ENCODE measurements at regions not wholly inside any gene's neighbourhood (a gene's known extent, or its start where the extent isn't known, plus 50 kb on each side); places are given as distances from the start of the nearest gene placed in this dataset.
"Not testable (repeated sequence)": the region's sequence is repeated elsewhere in the genome, so short reads cannot be mapped to it uniquely, and the experiment has no call there.

- no peak for DNase-seq (ENCODE audit: low spot score)
Observed at GRCh38 chr4:131635191-131635590, 1513.9 kb upstream of the PCDH10 start.

DNA sequence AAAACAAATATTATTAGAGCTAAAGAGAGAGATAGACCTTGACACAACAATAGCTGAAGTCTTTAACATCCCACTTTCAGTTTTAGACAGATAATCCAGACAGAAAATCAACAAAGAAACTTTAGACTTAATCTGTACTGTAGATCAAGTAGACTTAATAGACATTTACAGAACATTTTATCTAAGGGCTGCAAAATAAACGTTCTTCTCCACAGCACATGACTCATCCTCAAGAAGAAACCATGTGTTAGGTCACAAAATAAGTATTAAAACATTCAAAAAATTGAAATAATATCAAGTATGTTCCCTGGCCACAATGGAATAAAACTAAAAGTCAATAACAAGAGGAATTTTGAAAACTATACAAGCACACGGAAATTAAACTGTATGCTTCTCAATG, 1510.3 kb upstream of the PCDH10 start:
- DNase-seq (ENCODE audit: low spot score) = no peak

GRCh38 chr4:131644619-131645018, 1504.5 kb upstream of the PCDH10 start:
- DNase-seq (ENCODE audit: low spot score) = peak; percentile 29

DNA sequence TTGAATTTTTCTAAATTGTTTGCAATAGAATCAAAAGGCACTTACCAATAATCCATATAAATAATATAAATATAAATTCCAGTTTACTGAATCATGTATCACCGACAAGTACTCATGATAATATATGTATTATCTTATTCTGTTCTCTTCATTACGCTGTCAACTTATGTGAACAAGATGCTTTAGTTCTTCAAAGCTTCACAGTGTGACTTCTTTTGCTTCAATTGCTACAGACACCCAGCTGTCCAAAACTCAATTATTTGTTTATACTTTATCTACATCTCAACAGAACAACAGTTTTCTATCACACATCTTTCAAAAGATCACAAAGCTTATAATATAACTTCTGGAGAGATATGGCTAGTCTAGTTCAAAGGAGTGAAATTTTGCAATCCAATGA, 1499.9 kb upstream of the PCDH10 start:
- DNase-seq (ENCODE audit: low spot score) = no peak

DNA sequence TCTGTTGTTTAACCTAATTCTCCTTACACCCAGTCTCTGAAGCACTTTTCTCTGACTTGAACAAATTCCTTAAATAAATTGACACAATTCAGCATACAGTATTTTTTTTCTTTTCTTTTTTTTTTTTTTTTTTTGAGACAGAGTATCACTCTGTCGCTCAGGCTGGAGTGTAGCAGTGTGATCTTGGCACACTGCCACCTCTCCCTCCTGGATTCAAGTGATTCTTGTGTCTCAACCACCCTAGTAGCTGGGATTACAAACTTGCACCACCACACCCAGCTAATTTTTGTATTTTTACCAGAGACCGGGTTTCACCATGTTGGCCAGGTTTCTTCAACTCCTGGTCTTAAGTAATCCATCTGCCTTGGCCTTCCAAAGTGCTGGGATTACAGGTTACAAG, 1498.1 kb upstream of the PCDH10 start:
- DNase-seq (ENCODE audit: low spot score) = no peak

GRCh38 chr4:131683314-131683713, 1465.8 kb upstream of the PCDH10 start:
- DNase-seq (ENCODE audit: low spot score) = not testable (repeated sequence)

- no peak for DNase-seq (ENCODE audit: low spot score)
Observed at GRCh38 chr4:131721883-131722282, 1427.2 kb upstream of the PCDH10 start.

DNA sequence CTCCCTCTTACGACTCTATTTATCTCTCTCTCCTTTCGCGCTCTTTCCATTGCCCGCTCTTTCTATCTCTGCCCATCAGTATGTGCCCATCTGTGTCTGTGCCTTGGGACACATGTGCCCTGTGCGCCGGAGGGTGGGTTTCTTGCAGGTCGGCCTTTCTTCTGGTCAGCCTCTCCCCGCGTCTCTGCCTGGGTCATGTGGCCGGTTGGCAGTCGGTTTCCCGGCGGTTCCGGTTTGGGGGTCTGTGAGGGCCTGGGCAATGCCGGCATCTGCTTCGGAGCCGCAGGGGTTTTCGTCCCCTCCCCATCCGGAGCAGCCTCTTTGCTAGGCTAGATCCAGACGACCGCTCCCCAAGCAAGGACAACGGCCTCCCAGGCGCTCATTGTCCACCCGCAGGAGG, 1426.0 kb upstream of the PCDH10 start:
- DNase-seq (ENCODE audit: low spot score) = not testable (repeated sequence)

GRCh38 chr4:131724847-131725246, 1424.2 kb upstream of the PCDH10 start:
- peak; percentile 1 for DNase-seq (ENCODE audit: low spot score)

DNA sequence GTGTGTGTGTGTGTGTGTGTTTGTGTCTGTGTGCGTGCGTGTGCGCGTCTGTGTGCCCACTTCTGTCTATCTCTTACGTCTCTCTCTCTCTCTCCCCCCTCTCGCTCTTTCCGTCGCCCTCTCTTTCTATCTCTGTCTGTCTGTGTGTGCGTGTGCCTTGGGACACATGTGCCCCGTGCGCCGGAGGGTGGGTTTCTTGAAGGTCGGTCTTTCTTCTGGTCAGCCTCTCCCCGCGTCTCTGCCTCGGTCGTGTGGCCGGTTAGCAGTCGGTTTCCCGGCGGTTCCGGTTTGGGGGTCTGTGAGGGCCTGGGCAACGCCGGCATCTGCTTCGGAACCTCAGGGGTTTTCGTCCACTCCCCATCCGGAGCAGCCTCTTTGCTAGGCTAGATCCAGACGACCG, 1423.6 kb upstream of the PCDH10 start:
- not testable (repeated sequence) for DNase-seq (ENCODE audit: low spot score)

GRCh38 chr4:131726940-131727339, 1422.2 kb upstream of the PCDH10 start:
- not testable (repeated sequence) for DNase-seq (ENCODE audit: low spot score)

GRCh38 chr4:131727418-131727817, 1421.7 kb upstream of the PCDH10 start:
- not testable (repeated sequence) for DNase-seq (ENCODE audit: low spot score)

DNA sequence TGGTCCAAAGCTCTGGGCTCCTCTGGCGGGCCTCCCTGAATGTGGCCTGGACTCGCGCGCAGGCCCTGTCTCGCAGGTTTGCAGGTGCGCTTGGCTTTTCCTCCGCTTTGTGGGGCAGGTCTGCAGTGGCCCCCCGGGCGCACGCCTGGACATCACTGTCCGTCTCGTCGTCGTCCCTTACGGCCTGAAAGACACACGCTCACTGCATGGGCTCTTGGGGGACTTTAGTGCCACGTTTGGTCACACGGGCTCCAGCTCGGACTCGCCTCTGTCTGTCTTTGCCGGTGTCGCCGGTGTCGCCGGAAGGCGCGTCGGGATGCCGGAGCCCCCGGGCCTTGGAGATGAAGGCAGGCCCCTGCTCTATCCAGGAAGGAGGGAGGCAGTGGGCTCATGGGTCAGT, 1419.9 kb upstream of the PCDH10 start:
- not testable (repeated sequence) for DNase-seq (ENCODE audit: low spot score)

DNA sequence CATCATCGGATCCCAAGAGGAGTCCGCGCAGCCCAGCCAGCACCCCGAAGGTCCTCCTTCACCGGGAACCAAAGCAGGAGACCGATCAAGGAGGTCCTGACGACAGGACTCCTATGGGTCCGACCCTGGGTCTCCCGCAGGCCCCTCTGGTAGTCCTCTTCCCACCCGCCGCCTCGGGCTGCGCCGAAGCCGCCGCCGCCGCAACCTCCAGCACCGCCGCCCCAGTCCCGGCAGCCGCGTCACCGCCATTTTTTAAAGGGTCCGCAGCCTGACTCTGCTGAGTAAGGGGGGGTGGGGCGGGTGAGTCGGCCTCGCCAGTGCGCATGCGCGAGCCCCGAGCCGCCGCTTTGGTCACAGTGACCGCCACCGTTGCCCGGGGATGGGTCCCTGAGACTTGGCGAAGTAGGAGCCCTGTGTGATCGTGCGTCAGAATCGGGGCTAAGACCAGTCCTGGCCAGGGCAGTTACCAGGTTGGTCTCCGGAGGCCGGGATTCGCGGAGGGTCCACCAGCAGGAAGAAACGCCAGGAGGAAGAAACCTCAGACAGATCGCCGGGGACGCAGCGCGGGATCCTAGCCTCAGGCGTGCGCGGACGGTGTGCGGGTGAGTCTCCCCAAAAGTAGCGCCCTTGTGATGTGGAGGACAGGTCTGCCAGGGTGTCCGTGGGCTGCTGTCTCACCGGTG, 1419.2 kb upstream of the PCDH10 start:
- DNase-seq (ENCODE audit: low spot score) = not testable (repeated sequence)

DNA sequence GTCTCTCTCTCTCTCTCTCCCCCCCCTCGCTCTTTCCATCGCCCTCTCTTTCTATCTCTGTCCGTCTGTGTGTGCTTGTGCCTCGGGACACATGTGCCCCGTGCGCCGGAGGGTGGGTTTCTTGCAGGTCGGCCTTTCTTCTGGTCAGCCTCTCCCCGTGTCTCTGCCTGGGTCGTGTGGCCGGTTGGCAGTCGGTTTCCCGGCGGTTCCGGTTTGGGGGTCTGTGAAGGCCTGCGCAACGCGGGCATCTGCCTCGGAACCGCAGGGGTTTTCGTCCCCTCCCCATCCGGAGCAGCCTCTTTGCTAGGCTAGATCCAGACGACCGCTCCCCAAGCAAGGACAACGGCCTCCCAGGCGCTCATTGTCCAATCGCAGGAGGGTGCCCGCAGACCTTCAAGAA, 1418.5 kb upstream of the PCDH10 start:
- not testable (repeated sequence) for DNase-seq (ENCODE audit: low spot score)

GRCh38 chr4:131732034-131732630, 1417.0 kb upstream of the PCDH10 start:
- not testable (repeated sequence) for DNase-seq (ENCODE audit: low spot score)

- DNase-seq (ENCODE audit: low spot score) = not testable (repeated sequence)
Observed at GRCh38 chr4:131734321-131734720, 1414.8 kb upstream of the PCDH10 start.

- not testable (repeated sequence) for DNase-seq (ENCODE audit: low spot score)
Observed at GRCh38 chr4:131734851-131735385, 1414.2 kb upstream of the PCDH10 start.

- not testable (repeated sequence) for DNase-seq (ENCODE audit: low spot score)
Observed at GRCh38 chr4:131738991-131739390, 1410.1 kb upstream of the PCDH10 start.

DNA sequence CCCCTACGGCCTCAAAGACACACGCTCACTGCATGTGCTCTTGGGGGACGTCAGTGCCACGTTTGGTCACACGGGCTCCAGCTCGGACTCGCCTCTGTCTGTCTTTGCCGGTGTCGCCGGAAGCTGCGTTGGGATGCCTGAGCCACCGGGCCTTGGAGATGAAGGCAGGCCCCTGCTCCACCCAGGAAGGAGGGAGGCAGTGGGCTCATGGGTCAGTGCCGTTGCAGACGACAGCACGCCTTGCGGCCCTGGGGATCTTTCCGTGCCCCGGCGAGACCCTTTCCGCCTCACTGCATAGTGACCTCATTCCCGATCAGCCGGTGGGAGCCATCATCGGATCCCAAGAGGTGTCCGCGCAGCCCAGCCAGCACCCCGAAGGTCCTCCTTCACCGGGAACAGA, 1407.3 kb upstream of the PCDH10 start:
- DNase-seq (ENCODE audit: low spot score) = not testable (repeated sequence)

- DNase-seq (ENCODE audit: low spot score) = not testable (repeated sequence)
Observed at GRCh38 chr4:131742536-131743205, 1406.4 kb upstream of the PCDH10 start.

GRCh38 chr4:131743348-131743747, 1405.7 kb upstream of the PCDH10 start:
- not testable (repeated sequence) for DNase-seq (ENCODE audit: low spot score)

GRCh38 chr4:131747203-131747602, 1401.9 kb upstream of the PCDH10 start:
- not testable (repeated sequence) for DNase-seq (ENCODE audit: low spot score)
